ENCODE measurements at regions not wholly inside any gene's neighbourhood (a gene's known extent, or its start where the extent isn't known, plus 50 kb on each side); places are given as distances from the start of the nearest gene placed in this dataset.

DNA sequence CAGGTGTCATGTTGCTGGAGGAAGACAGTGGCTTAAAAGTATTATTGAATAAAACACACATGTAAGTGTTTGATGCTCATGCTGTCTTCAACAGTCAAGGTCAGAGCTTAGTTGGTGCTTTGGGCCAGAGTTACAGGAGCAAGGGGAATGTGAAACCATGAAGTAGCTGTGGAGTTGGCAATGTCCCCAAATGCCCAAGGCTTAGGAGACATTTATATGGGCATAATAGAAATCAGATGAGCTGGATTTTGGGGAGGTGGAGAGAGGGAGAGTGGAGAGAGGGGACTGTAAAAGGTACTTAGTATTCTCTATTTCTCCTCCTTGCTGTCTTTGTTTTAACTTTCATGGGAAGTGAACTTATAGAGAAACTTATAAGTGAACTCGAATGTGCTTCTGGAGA, 407.8 kb downstream of the ETS1 start:
- CTCF ChIA-PET = interaction anchor here (1.1 to 3.4 kb wide), 6 partner anchors 8 to 651 kb away, joined by 3 to 18 read pairs (median 6); no protein-coding TSS in a partner anchor
- FAIRE-seq (no peak), DNase-seq (ENCODE audit: low read depth, low spot score) (no peak)
- intact Hi-C loops (cut with micrococcal nuclease) (no loop called here), dilution Hi-C loops (cut with MboI; ENCODE audit: extremely low pct_ligation_motif_present, low sequenced_read_pairs) (no loop called here)
- no peak overlapping the region for H2AFZ ChIP-seq (ENCODE audit: low read depth, low read length)
- H3K27ac ChIP-seq (ENCODE audit: insufficient read depth, low read depth, low read length) = no peak overlapping the region
- H4K20me1 ChIP-seq (replicated peaks; ENCODE audit: control insufficient read depth, extremely low read depth, insufficient read depth, low read length) = no peaks in the 10 kb centered on the region
- no peak for TF ChIP-seq MYC (IDR thresholded peaks at IDR 0.05; ENCODE audit: low read depth, low read length)
- TF ChIP-seq, protein P1, sequence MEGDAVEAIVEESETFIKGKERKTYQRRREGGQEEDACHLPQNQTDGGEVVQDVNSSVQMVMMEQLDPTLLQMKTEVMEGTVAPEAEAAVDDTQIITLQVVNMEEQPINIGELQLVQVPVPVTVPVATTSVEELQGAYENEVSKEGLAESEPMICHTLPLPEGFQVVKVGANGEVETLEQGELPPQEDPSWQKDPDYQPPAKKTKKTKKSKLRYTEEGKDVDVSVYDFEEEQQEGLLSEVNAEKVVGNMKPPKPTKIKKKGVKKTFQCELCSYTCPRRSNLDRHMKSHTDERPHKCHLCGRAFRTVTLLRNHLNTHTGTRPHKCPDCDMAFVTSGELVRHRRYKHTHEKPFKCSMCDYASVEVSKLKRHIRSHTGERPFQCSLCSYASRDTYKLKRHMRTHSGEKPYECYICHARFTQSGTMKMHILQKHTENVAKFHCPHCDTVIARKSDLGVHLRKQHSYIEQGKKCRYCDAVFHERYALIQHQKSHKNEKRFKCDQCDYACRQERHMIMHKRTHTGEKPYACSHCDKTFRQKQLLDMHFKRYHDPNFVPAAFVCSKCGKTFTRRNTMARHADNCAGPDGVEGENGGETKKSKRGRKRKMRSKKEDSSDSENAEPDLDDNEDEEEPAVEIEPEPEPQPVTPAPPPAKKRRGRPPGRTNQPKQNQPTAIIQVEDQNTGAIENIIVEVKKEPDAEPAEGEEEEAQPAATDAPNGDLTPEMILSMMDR (IDR thresholded peaks at IDR 0.05; ENCODE audit: extremely low read depth in 1 of 2, insufficient read depth in 1 of 2, low read depth in 1 of 2, low read length in 2 of 2) = no peak
- no peak for TF ChIP-seq POLR2AphosphoS5 (IDR thresholded peaks at IDR 0.05; ENCODE audit: insufficient read depth, low read depth, low read length)
- BruUV-seq (replicated peaks) = no TSS peak
- no peaks in the 10 kb centered on the region for H3K9me1 ChIP-seq (replicated peaks; ENCODE audit: control insufficient read depth, extremely low read depth, insufficient read depth, low read length)
- no peaks in the 10 kb centered on the region for H3K27me3 ChIP-seq (ENCODE audit: control insufficient read depth in 2 of 2, insufficient read depth in 2 of 2, low read length in 2 of 2)
- peaks cover 19% of the 10 kb centered on the region for H3K4me1 ChIP-seq (ENCODE audit: control insufficient read depth, extremely low read depth, insufficient read depth, low read length)
- H3K9me3 ChIP-seq (replicated peaks; ENCODE audit: control insufficient read depth, insufficient read depth, low read length) = no peaks in the 10 kb centered on the region
- no peaks in the 10 kb centered on the region for H3K36me3 ChIP-seq (ENCODE audit: control insufficient read depth in 2 of 2, extremely low read depth in 1 of 2, insufficient read depth in 2 of 2, low read length in 2 of 2)
- no peak overlapping the region for H3K9ac ChIP-seq (replicated peaks; ENCODE audit: extremely low read depth, insufficient read depth, low read length)
- H3K4me3 ChIP-seq (replicated peaks in 1 of 3; ENCODE audit: insufficient read depth in 1 of 3, low read depth in 1 of 3, low read length in 3 of 3) = no peak overlapping the region
- POLR2A ChIA-PET = no interaction called here
- H3K4me2 ChIP-seq (ENCODE audit: insufficient read depth, low read length) = no peak overlapping the region
- H3K79me2 ChIP-seq (ENCODE audit: control insufficient read depth, insufficient read depth, low read length) = no peaks in the 10 kb centered on the region

DNA sequence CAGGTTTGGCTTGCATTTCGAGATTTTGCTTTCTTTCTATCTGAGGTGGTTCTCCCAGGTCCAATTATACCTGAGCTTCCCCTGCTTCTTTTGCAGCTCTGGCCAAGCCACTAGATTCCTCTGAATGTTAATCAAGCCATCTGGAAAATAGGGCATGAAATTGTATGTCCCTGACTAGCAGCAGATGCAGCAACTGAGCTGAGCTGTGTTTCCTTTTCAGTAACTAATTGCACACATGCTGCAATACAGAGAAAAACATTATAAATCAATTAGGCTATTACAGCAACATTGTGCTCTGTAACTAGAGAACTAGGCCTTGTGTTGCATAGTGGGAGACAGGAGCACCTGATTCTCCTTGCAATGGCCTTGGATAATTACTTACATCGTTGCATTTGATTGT, 408.3 kb downstream of the ETS1 start:
- no peaks in the 10 kb centered on the region for H3K9me3 ChIP-seq (replicated peaks; ENCODE audit: control insufficient read depth, insufficient read depth, low read length)
- H2AFZ ChIP-seq (ENCODE audit: low read depth, low read length) = no peak overlapping the region
- TF ChIP-seq POLR2AphosphoS5 (IDR thresholded peaks at IDR 0.05; ENCODE audit: insufficient read depth, low read depth, low read length) = no peak
- TF ChIP-seq, protein P1 (IDR thresholded peaks at IDR 0.05; ENCODE audit: extremely low read depth in 1 of 2, insufficient read depth in 1 of 2, low read depth in 1 of 2, low read length in 2 of 2) = no peak
- TF ChIP-seq FOS (IDR thresholded peaks at IDR 0.05; ENCODE audit: borderline replicate concordance, insufficient read depth, low read length) = no peak
- TF ChIP-seq POLR2A (IDR thresholded peaks at IDR 0.05; ENCODE audit: low read depth, low read length) = no peak
- no peak for TF ChIP-seq MYC (IDR thresholded peaks at IDR 0.05; ENCODE audit: low read depth, low read length)
- TF ChIP-seq JUN (IDR thresholded peaks at IDR 0.05; ENCODE audit: borderline replicate concordance, insufficient read depth, insufficient read length, low read depth) = no peak
- no peak for TF ChIP-seq EZH2 (IDR thresholded peaks at IDR 0.05; ENCODE audit: borderline replicate concordance, low read depth, low read length, severe bottlenecking)
- TF ChIP-seq, protein P2, sequence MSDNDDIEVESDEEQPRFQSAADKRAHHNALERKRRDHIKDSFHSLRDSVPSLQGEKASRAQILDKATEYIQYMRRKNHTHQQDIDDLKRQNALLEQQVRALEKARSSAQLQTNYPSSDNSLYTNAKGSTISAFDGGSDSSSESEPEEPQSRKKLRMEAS (IDR thresholded peaks at IDR 0.05; ENCODE audit: insufficient read depth, insufficient read length) = no peak
- TF ChIP-seq GATA2 (IDR thresholded peaks at IDR 0.05; ENCODE audit: insufficient read depth, insufficient read length, low read depth, low read length) = no peak
- H3K79me2 ChIP-seq (ENCODE audit: control insufficient read depth, insufficient read depth, low read length) = no peaks in the 10 kb centered on the region
- POLR2A ChIA-PET = no interaction called here
- H3K4me1 ChIP-seq (ENCODE audit: control insufficient read depth, extremely low read depth, insufficient read depth, low read length) = peaks cover 19% of the 10 kb centered on the region
- H3K4me3 ChIP-seq (replicated peaks in 1 of 3; ENCODE audit: insufficient read depth in 1 of 3, low read depth in 1 of 3, low read length in 3 of 3) = no peak overlapping the region
- CTCF ChIA-PET = interaction anchor here (1.1 to 3.4 kb wide), 4 partner anchors 21 to 652 kb away, joined by 3 to 18 read pairs (median 6); no protein-coding TSS in a partner anchor
- DNase-seq (ENCODE audit: low read depth, low spot score) = no peak
- H3K4me2 ChIP-seq (ENCODE audit: insufficient read depth, low read length) = no peak overlapping the region
- dilution Hi-C loops (cut with MboI; ENCODE audit: extremely low pct_ligation_motif_present, low sequenced_read_pairs) = no loop called here
- H3K27ac ChIP-seq (ENCODE audit: insufficient read depth, low read depth, low read length) = no peak overlapping the region
- H4K20me1 ChIP-seq (replicated peaks; ENCODE audit: control insufficient read depth, extremely low read depth, insufficient read depth, low read length) = no peaks in the 10 kb centered on the region
- no peaks in the 10 kb centered on the region for H3K9me1 ChIP-seq (replicated peaks; ENCODE audit: control insufficient read depth, extremely low read depth, insufficient read depth, low read length)
- no peaks in the 10 kb centered on the region for H3K27me3 ChIP-seq (ENCODE audit: control insufficient read depth in 2 of 2, insufficient read depth in 2 of 2, low read length in 2 of 2)
- no TSS peak for BruUV-seq (replicated peaks)
- no peak overlapping the region for H3K9ac ChIP-seq (replicated peaks; ENCODE audit: extremely low read depth, insufficient read depth, low read length)
- H3K36me3 ChIP-seq (ENCODE audit: control insufficient read depth in 2 of 2, extremely low read depth in 1 of 2, insufficient read depth in 2 of 2, low read length in 2 of 2) = no peaks in the 10 kb centered on the region
- intact Hi-C loops (cut with micrococcal nuclease) = no loop called here
- FAIRE-seq = no peak

Measured in endothelial cell of umbilical vein (primary cell).